ENCODE measurements at regions not wholly inside any gene's neighbourhood (a gene's known extent, or its start where the extent isn't known, plus 50 kb on each side); places are given as distances from the start of the nearest gene placed in this dataset.

GRCh38 chr5:7078101-7078500 is 317.8 kb upstream of the ADCY2 start:
- TF ChIP-seq FOXP2 (optimal IDR thresholded peaks at IDR 0.05; ENCODE audit: borderline replicate concordance, extremely low read depth, extremely low read length, insufficient read depth) (no peak), REST (IDR thresholded peaks at IDR 0.05; ENCODE audit: insufficient read depth in 1 of 2, low read depth in 2 of 2, low read length in 2 of 2) (no peak)

- TF ChIP-seq FOXP2 (optimal IDR thresholded peaks at IDR 0.05; ENCODE audit: borderline replicate concordance, extremely low read depth, extremely low read length, insufficient read depth) (no peak), POLR2AphosphoS5 (IDR thresholded peaks at IDR 0.05; ENCODE audit: low read depth, low read length) (no peak), SIN3A (IDR thresholded peaks at IDR 0.05; ENCODE audit: borderline replicate concordance, insufficient read depth, low read length) (no peak), TAF1 (IDR thresholded peaks at IDR 0.05; ENCODE audit: borderline replicate concordance, insufficient read depth, low read length) (no peak), REST (IDR thresholded peaks at IDR 0.05; ENCODE audit: insufficient read depth in 1 of 2, low read depth in 2 of 2, low read length in 2 of 2) (no peak)
Measured at GRCh38 chr5:7078901-7079300, 317.0 kb upstream of the ADCY2 start.

GRCh38 chr5:7080501-7080900 is 315.4 kb upstream of the ADCY2 start:
- TF ChIP-seq SIN3A (IDR thresholded peaks at IDR 0.05; ENCODE audit: borderline replicate concordance, insufficient read depth, low read length) (no peak), REST (IDR thresholded peaks at IDR 0.05; ENCODE audit: insufficient read depth in 1 of 2, low read depth in 2 of 2, low read length in 2 of 2) (no peak), POLR2AphosphoS5 (IDR thresholded peaks at IDR 0.05; ENCODE audit: low read depth, low read length) (no peak), FOXP2 (optimal IDR thresholded peaks at IDR 0.05; ENCODE audit: borderline replicate concordance, extremely low read depth, extremely low read length, insufficient read depth) (no peak), TAF1 (IDR thresholded peaks at IDR 0.05; ENCODE audit: borderline replicate concordance, insufficient read depth, low read length) (no peak)

GRCh38 chr5:7087719-7088297 is 308.1 kb upstream of the ADCY2 start:
- TF ChIP-seq SIN3A (IDR thresholded peaks at IDR 0.05; ENCODE audit: borderline replicate concordance, insufficient read depth, low read length) (no peak), REST (IDR thresholded peaks at IDR 0.05; ENCODE audit: insufficient read depth in 1 of 2, low read depth in 2 of 2, low read length in 2 of 2) (no peak), FOXP2 (optimal IDR thresholded peaks at IDR 0.05; ENCODE audit: borderline replicate concordance, extremely low read depth, extremely low read length, insufficient read depth) (no peak), POLR2AphosphoS5 (IDR thresholded peaks at IDR 0.05; ENCODE audit: low read depth, low read length) (no peak), TAF1 (IDR thresholded peaks at IDR 0.05; ENCODE audit: borderline replicate concordance, insufficient read depth, low read length) (no peak)

DNA sequence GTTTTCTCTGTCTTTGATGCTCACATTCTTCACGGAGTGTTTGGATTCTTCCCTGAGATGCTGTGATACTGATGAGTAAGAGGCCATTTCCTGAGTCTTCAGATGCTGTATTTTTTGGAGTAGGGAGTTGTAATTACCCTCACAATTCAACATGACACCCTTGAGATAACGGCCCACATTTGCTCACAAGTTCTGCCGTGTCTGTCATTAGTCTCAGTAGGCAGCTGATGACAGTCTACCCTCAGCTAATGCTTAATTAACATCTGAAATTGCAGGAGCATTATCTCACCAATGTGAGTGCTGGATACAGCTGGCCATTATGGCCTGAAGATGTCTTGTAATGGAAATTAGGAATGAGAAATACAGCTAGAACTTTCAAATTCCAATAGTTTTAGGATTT is 307.1 kb upstream of the ADCY2 start:
- TF ChIP-seq SIN3A (IDR thresholded peaks at IDR 0.05; ENCODE audit: borderline replicate concordance, insufficient read depth, low read length) (no peak), REST (IDR thresholded peaks at IDR 0.05; ENCODE audit: insufficient read depth in 1 of 2, low read depth in 2 of 2, low read length in 2 of 2) (no peak), FOXP2 (optimal IDR thresholded peaks at IDR 0.05; ENCODE audit: borderline replicate concordance, extremely low read depth, extremely low read length, insufficient read depth) (no peak), POLR2AphosphoS5 (IDR thresholded peaks at IDR 0.05; ENCODE audit: low read depth, low read length) (no peak), TAF1 (IDR thresholded peaks at IDR 0.05; ENCODE audit: borderline replicate concordance, insufficient read depth, low read length) (no peak)
